ENCODE measurements at regions not wholly inside any gene's neighbourhood (a gene's known extent, or its start where the extent isn't known, plus 50 kb on each side); places are given as distances from the start of the nearest gene placed in this dataset.

- TF ChIP-seq CTCF (conservative IDR thresholded peaks at IDR 0.05; ENCODE audit: low read length) (no peak), EZH2phosphoT487 (IDR thresholded peaks at IDR 0.05; ENCODE audit: borderline replicate concordance, low read depth, low read length) (no peak)
Measured at GRCh38 chr15:72992841-72993252, 59.4 kb upstream of the NEO1 start.
